HTR-8/SVneo (cell line): ENCODE measurements at regions not wholly inside any gene's neighbourhood (a gene's known extent, or its start where the extent isn't known, plus 50 kb on each side); places are given as distances from the start of the nearest gene placed in this dataset.

Experiments
- DNase-seq: peaks from one replicate; pipeline ENCODE4 v3.0.0; 2011; ENCODE audit warnings: low spot score, mixed read lengths; ENCODE audit not compliant: insufficient read length
- FAIRE-seq: peaks from 2 replicates; lab custom pipeline; 2011; peaks lifted over from hg19 to GRCh38; lab: Jason Lieb, UNC

GRCh38 chr16:88295671-88296436 lies 86.9 kb upstream of the ZNF469 start:
- FAIRE-seq (no peak), DNase-seq (no peak)

- FAIRE-seq (peak; percentile 98), DNase-seq (no peak)
Observed at GRCh38 chr16:88296437-88297177, 86.2 kb upstream of the ZNF469 start.

- FAIRE-seq (no peak), DNase-seq (no peak)
Observed at GRCh38 chr16:88297178-88297720, 85.5 kb upstream of the ZNF469 start.

GRCh38 chr16:88298181-88298832 lies 84.5 kb upstream of the ZNF469 start:
- DNase-seq = no peak
- FAIRE-seq = no peak

GRCh38 chr16:88298833-88299745 lies 83.7 kb upstream of the ZNF469 start:
- FAIRE-seq (no peak), DNase-seq (no peak)

- no peak for FAIRE-seq
Observed at GRCh38 chr16:88299751-88300462, 82.9 kb upstream of the ZNF469 start.

GRCh38 chr16:88300463-88300835 lies 82.3 kb upstream of the ZNF469 start:
- DNase-seq (no peak), FAIRE-seq (no peak)

More at GRCh38 chr16:88299751-88300462, 82.9 kb upstream of the ZNF469 start:
- no peak for DNase-seq

GRCh38 chr16:88301431-88301830 lies 81.3 kb upstream of the ZNF469 start:
- DNase-seq = no peak
- FAIRE-seq = no peak

- FAIRE-seq = peak; percentile 38
- DNase-seq = no peak
Observed at GRCh38 chr16:88301886-88302285, 80.9 kb upstream of the ZNF469 start.

- FAIRE-seq = peak; percentile 63
- no peak for DNase-seq
Observed at GRCh38 chr16:88302666-88303065, 80.1 kb upstream of the ZNF469 start.

- DNase-seq = no peak
- no peak for FAIRE-seq
Observed at GRCh38 chr16:88303405-88303804, 79.4 kb upstream of the ZNF469 start.

GRCh38 chr16:88303890-88304819 lies 78.6 kb upstream of the ZNF469 start:
- peak; percentile 88 for DNase-seq
- no peak for FAIRE-seq

GRCh38 chr16:88305176-88305575 lies 77.6 kb upstream of the ZNF469 start:
- no peak for FAIRE-seq
- no peak for DNase-seq

- FAIRE-seq = peak; percentile 13
- no peak for DNase-seq
Observed at GRCh38 chr16:88306411-88306810, 76.3 kb upstream of the ZNF469 start.

GRCh38 chr16:88306860-88307545 lies 75.8 kb upstream of the ZNF469 start:
- DNase-seq = peak; percentile 63
- FAIRE-seq = peak; percentile 82

- FAIRE-seq = no peak
Observed at GRCh38 chr16:88308441-88309173, 74.2 kb upstream of the ZNF469 start.

More at GRCh38 chr16:88308441-88309173, 74.2 kb upstream of the ZNF469 start:
- DNase-seq = no peak
